ENCODE measurements at regions not wholly inside any gene's neighbourhood (a gene's known extent, or its start where the extent isn't known, plus 50 kb on each side); places are given as distances from the start of the nearest gene placed in this dataset.
A peak's percentile ranks its signal among the peaks of the same experiment; 100 is the strongest.
"Not testable (repeated sequence)": the region's sequence is repeated elsewhere in the genome, so short reads cannot be mapped to it uniquely, and the experiment has no call there.

- H3K36me3 ChIP-seq, result no peaks in the 10 kb centered on the region
These were observed 154.6 kb downstream of the BRD1 start for GRCh38 chr22:49673048-49673447.

GRCh38 chr22:49672014-49672516 is 155.6 kb downstream of the BRD1 start:
- Histone ChIP-seq H3K36me3 (no peaks in the 10 kb centered on the region), H3K4me1 (peaks cover 0 to 17% of the 10 kb centered on the region in 2 donors), H3K9me3 (no peaks in the 10 kb centered on the region), H3K4me3 (no peak overlapping the region), H3K27me3 (peaks cover 16 to 76% of the 10 kb centered on the region in 2 donors), H3K27ac (no peak overlapping the region)
- ATAC-seq (no peak), DNase-seq (no peak)
- intact Hi-C loops (cut with DNase I), result no loop called here
- TF ChIP-seq CTCF (IDR thresholded peaks at IDR 0.05), result no peak

More at GRCh38 chr22:49673048-49673447, 154.6 kb downstream of the BRD1 start:
- DNase-seq, result no peak
- ATAC-seq, result no peak
- no peak for TF ChIP-seq CTCF (IDR thresholded peaks at IDR 0.05)
- Histone ChIP-seq H3K27me3 (peaks cover 16 to 80% of the 10 kb centered on the region in 2 donors), H3K4me3 (no peak overlapping the region), H3K27ac (no peak overlapping the region), H3K9me3 (no peaks in the 10 kb centered on the region), H3K4me1 (peaks cover 0 to 17% of the 10 kb centered on the region in 2 donors)
- intact Hi-C loops (cut with DNase I), result no loop called here

- H3K27me3 ChIP-seq, result peaks cover 16 to 77% of the 10 kb centered on the region in 2 donors
- intact Hi-C loops (cut with DNase I), result no loop called here
- TF ChIP-seq CTCF (IDR thresholded peaks at IDR 0.05), result no peak
- H3K4me3 ChIP-seq, result peak overlapping the region in 1 of 2 donors; percentile 34
- H3K4me1 ChIP-seq, result peaks cover 0 to 17% of the 10 kb centered on the region in 2 donors
- no peaks in the 10 kb centered on the region for H3K36me3 ChIP-seq
- ATAC-seq (no peak), DNase-seq (no peak)
- H3K27ac ChIP-seq, result no peak overlapping the region
- no peaks in the 10 kb centered on the region for H3K9me3 ChIP-seq
These were observed 156.2 kb downstream of the BRD1 start for GRCh38 chr22:49671331-49672013.

GRCh38 chr22:49670456-49671330 is 157.0 kb downstream of the BRD1 start:
- Histone ChIP-seq H3K4me1 (peaks cover 0 to 17% of the 10 kb centered on the region in 2 donors), H3K9me3 (no peaks in the 10 kb centered on the region), H3K27me3 (peaks cover 16 to 77% of the 10 kb centered on the region in 2 donors), H3K4me3 (peak overlapping the region; percentile 11 to 34), H3K36me3 (no peaks in the 10 kb centered on the region), H3K27ac (no peak overlapping the region)
- intact Hi-C loops (cut with DNase I), result no loop called here
- ATAC-seq, result peak; percentile 63
- no peak for DNase-seq
- no peak for TF ChIP-seq CTCF (IDR thresholded peaks at IDR 0.05)

- Histone ChIP-seq H3K4me3 (peak overlapping the region; percentile 11 to 34), H3K4me1 (peaks cover 0 to 17% of the 10 kb centered on the region in 2 donors), H3K27me3 (peaks cover 16 to 75% of the 10 kb centered on the region in 2 donors), H3K27ac (peak overlapping the region in 1 of 2 donors; percentile 13)
- H3K9me3 ChIP-seq; ATAC-seq; DNase-seq; intact Hi-C loops (cut with DNase I); H3K36me3 ChIP-seq: not testable (repeated sequence)
These were observed 157.7 kb downstream of the BRD1 start for GRCh38 chr22:49669969-49670455.

DNA sequence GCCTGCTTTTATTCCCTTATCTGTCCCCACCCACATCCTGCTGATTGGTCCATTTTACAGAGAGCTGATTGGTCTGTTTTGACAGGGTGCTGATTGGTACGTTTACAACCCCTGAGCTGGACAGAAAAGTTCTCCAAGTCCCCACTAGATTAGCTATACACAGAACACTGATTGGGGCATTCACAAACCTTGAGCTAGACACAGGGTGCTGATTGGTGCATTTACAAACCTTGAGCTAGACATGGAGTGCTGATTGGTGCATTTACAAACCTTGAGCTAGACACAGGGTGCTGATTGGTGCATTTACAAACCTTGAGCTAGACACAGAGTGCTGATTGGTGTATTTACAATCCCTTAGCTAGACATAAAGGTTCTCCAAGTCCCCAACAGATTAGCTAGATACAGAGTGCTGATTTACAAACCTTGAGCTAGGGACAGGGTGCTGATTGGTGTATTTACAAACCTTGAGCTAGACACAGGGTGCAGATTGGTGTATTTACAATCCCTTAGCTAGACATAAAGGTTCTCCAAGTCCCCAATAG is 158.2 kb downstream of the BRD1 start:
- Histone ChIP-seq H3K27me3 (peaks cover 16 to 75% of the 10 kb centered on the region in 2 donors), H3K4me1 (peaks cover 0 to 19% of the 10 kb centered on the region in 2 donors), H3K27ac (peak overlapping the region in 1 of 2 donors; percentile 13)
- intact Hi-C loops (cut with DNase I); H3K9me3 ChIP-seq; DNase-seq; H3K4me3 ChIP-seq; ATAC-seq; H3K36me3 ChIP-seq: not testable (repeated sequence)

All from left lung (tissue), 4 donors.